Erythroblast (primary cell): ENCODE measurements at regions not wholly inside any gene's neighbourhood (a gene's known extent, or its start where the extent isn't known, plus 50 kb on each side); places are given as distances from the start of the nearest gene placed in this dataset.

Source experiments
- DNase-seq, 2 experiments: peaks; one replicate each; lab custom pipeline; 2025; lab: John Stamatoyannopoulos, UW
- GATA1 ChIP-seq: IDR thresholded peaks from 2 replicates; pipeline ENCODE4 v1.6.1; 2011; ENCODE audit warnings: low read depth, mild to moderate bottlenecking, control low read depth, low read length, moderate library complexity
- POLR2A ChIP-seq: IDR thresholded peaks from 2 replicates; pipeline ENCODE4 v1.6.1; 2011; ENCODE audit warnings: mild to moderate bottlenecking, low read length

DNA sequence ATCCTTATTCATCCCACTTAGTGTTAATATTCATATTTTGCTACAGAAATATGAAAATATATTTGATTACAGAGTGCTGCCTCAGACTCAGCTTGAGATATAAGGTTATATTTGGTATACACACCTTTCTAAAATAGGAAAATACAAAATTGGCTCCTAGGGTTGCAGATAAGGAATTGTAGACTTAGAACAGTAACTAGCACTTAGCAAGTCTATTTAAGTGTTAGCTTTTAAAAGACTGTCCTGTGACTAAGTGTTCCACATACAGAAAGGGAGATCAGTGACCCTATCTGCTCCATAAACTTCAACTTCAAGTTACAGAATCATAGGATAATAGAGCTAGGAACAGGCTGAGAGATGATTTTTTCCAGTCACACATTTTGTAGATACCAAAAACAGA, 607.0 kb downstream of the ZNF608 start:
- no peak for DNase-seq
- TF ChIP-seq GATA1 (no peak), POLR2A (no peak)

GRCh38 chr5:124136609-124137008, 609.8 kb downstream of the ZNF608 start:
- no peak for DNase-seq
- no peak for TF ChIP-seq GATA1
- TF ChIP-seq POLR2A = no peak

- DNase-seq = no peak
- TF ChIP-seq POLR2A = no peak
- TF ChIP-seq GATA1 = no peak
Measured at GRCh38 chr5:124134941-124135340, 611.5 kb downstream of the ZNF608 start.

- DNase-seq = no peak
Measured at GRCh38 chr5:124133406-124133805, 613.0 kb downstream of the ZNF608 start.

GRCh38 chr5:124132843-124133242, 613.6 kb downstream of the ZNF608 start:
- TF ChIP-seq GATA1 (no peak), POLR2A (no peak)
- no peak for DNase-seq

More at GRCh38 chr5:124133406-124133805, 613.0 kb downstream of the ZNF608 start:
- TF ChIP-seq POLR2A (no peak), GATA1 (no peak)

GRCh38 chr5:124131466-124131865, 615.0 kb downstream of the ZNF608 start:
- DNase-seq = no peak
- TF ChIP-seq GATA1 (no peak), POLR2A (no peak)

GRCh38 chr5:124130816-124131215, 615.6 kb downstream of the ZNF608 start:
- no peak for DNase-seq
- TF ChIP-seq POLR2A = no peak
- no peak for TF ChIP-seq GATA1

- TF ChIP-seq GATA1 (no peak), POLR2A (no peak)
- no peak for DNase-seq
Measured at GRCh38 chr5:124128867-124129266, 616.9 kb downstream of the CSNK1G3 start.

DNA sequence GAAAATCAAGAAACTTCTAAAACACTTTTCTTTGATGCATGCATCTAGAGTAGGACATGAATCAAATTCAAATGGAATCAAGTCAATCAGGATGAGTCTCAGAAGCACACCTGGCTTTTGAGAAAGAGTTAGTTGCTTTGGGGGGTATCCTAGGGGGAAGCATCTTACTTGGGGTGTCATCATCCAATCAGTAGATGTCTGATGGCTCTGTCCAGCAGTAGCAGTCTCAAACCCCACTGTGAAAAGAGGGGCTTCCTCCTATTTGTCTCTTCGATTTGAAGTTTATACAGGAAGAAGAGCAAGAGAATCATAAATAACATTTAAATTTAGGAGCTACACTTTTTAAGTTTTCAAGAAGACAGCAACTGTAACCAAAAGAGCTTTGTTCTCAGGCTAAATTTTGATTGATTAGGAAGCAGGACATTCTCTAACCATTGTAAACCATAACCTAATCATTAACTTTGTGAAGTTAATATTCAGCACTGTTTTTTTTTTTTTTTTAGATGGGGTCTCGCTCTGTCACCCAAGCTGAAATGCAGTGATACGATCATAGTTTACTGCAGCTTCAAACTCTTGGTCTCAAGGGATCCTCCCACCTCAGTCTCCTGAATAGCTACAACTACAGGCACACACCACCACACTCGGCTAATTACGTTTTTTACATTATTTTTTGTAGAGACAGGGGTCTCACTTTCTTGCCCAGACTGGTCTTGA, 614.7 kb downstream of the CSNK1G3 start:
- DNase-seq = no peak
- no peak for TF ChIP-seq POLR2A
- no peak for TF ChIP-seq GATA1

- DNase-seq = no peak
- no peak for TF ChIP-seq POLR2A
- no peak for TF ChIP-seq GATA1
Measured at GRCh38 chr5:124124711-124125229, 612.8 kb downstream of the CSNK1G3 start.

GRCh38 chr5:124121198-124121597, 609.2 kb downstream of the CSNK1G3 start:
- TF ChIP-seq POLR2A = no peak
- no peak for TF ChIP-seq GATA1
- no peak for DNase-seq

- TF ChIP-seq POLR2A (no peak), GATA1 (no peak)
- DNase-seq = no peak
Measured at GRCh38 chr5:124114911-124115310, 602.9 kb downstream of the CSNK1G3 start.

DNA sequence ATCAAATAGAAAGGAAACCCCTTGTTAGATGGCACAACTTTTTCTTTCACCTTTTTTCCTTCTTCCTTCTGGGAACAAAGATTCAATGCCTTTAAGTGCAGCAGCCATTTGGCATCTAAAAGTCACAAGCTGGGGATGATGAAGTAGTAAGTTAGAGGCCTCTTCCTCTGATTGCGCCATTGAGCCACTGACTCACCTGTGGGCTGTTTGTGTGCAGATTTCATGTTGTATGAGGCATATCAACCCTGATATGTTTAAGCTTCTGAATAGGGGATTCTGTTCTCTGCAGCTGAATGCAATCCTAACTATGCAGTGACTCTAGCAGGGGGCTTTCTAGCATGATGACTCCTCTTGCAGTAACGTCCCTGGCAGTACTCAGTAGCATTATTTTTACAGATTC, 599.9 kb downstream of the CSNK1G3 start:
- no peak for TF ChIP-seq POLR2A
- no peak for TF ChIP-seq GATA1
- no peak for DNase-seq

GRCh38 chr5:124110942-124111341, 599.0 kb downstream of the CSNK1G3 start:
- no peak for TF ChIP-seq POLR2A
- TF ChIP-seq GATA1 = no peak
- no peak for DNase-seq

DNA sequence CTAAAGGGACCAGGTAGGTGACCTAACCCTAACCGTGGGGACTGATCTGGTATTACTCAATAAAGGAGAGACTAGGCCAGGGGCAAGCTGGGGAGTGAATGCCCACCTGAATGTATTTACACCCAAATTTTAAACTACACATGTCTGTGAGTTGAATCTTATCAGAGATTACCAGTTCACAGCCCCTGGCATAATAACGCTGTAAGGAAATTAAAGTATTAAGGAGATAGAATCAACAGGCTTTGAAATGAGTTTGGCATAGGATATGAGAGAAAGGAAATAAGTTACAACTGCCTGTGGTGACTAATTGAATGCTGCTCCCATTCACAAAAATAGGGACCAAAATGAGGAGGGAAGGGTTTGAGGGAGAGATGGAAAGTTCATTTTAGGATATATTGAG, 593.3 kb downstream of the CSNK1G3 start:
- DNase-seq = no peak
- TF ChIP-seq POLR2A (no peak), GATA1 (no peak)
